ENCODE measurements at regions not wholly inside any gene's neighbourhood (a gene's known extent, or its start where the extent isn't known, plus 50 kb on each side); places are given as distances from the start of the nearest gene placed in this dataset.

- no peak overlapping the region for H3K27ac ChIP-seq (replicated peaks)
- peaks cover 4% of the 10 kb centered on the region for H3K27me3 ChIP-seq (ENCODE audit: insufficient read depth, poor library complexity, severe bottlenecking)
- no peak for TF ChIP-seq GABPA (IDR thresholded peaks at IDR 0.05; ENCODE audit: low read depth)
- H3K4me3 ChIP-seq (replicated peaks; ENCODE audit: insufficient read depth, low read length): no peak overlapping the region
- no peak for DNase-seq (ENCODE audit: low read depth in 1 of 2, low spot score in 1 of 2)
These were observed 167.1 kb upstream of the RAI14 start for GRCh38 chr5:34488984-34489383.

- H3K27me3 ChIP-seq (ENCODE audit: insufficient read depth, poor library complexity, severe bottlenecking): peaks cover 3% of the 10 kb centered on the region
- DNase-seq (ENCODE audit: low read depth in 1 of 2, low spot score in 1 of 2): no peak
- no peak for TF ChIP-seq POLR2AphosphoS5 (IDR thresholded peaks at IDR 0.05; ENCODE audit: low read depth)
- H3K27ac ChIP-seq (replicated peaks): no peak overlapping the region
- no peak overlapping the region for H3K4me3 ChIP-seq (replicated peaks; ENCODE audit: insufficient read depth, low read length)
These were observed 165.4 kb upstream of the RAI14 start for GRCh38 chr5:34490506-34491250.

- no peak for TF ChIP-seq CTCF (IDR thresholded peaks at IDR 0.05; ENCODE audit: insufficient read depth, low read length)
- no peak for TF ChIP-seq SPI1 (IDR thresholded peaks at IDR 0.05; ENCODE audit: borderline replicate concordance, low read depth)
- TF ChIP-seq REST (IDR thresholded peaks at IDR 0.05; ENCODE audit: insufficient replicate concordance, low read depth): no peak
- no peak for TF ChIP-seq GABPA (IDR thresholded peaks at IDR 0.05; ENCODE audit: low read depth)
- TF ChIP-seq POLR2AphosphoS5 (IDR thresholded peaks at IDR 0.05; ENCODE audit: low read depth): no peak
- Histone ChIP-seq H3K27ac (replicated peaks) (no peak overlapping the region), H3K27me3 (ENCODE audit: insufficient read depth, poor library complexity, severe bottlenecking) (no peaks in the 10 kb centered on the region), H3K4me3 (replicated peaks; ENCODE audit: insufficient read depth, low read length) (no peak overlapping the region)
- DNase-seq (ENCODE audit: low read depth in 1 of 2, low spot score in 1 of 2): no peak
These were observed 164.9 kb upstream of the RAI14 start for GRCh38 chr5:34491251-34491620.

GRCh38 chr5:34494111-34494755 is 161.9 kb upstream of the RAI14 start:
- no peaks in the 10 kb centered on the region for H3K27me3 ChIP-seq (ENCODE audit: insufficient read depth, poor library complexity, severe bottlenecking)
- no peak for DNase-seq (ENCODE audit: low read depth in 1 of 2, low spot score in 1 of 2)
- TF ChIP-seq REST (IDR thresholded peaks at IDR 0.05; ENCODE audit: insufficient replicate concordance, low read depth) (no peak), CTCF (IDR thresholded peaks at IDR 0.05; ENCODE audit: insufficient read depth, low read length) (no peak), GABPA (IDR thresholded peaks at IDR 0.05; ENCODE audit: low read depth) (no peak), POLR2AphosphoS5 (IDR thresholded peaks at IDR 0.05; ENCODE audit: low read depth) (no peak), SPI1 (IDR thresholded peaks at IDR 0.05; ENCODE audit: borderline replicate concordance, low read depth) (no peak)
- H3K27ac ChIP-seq (replicated peaks): no peak overlapping the region
- H3K4me3 ChIP-seq (replicated peaks; ENCODE audit: insufficient read depth, low read length): no peak overlapping the region

Measured in HL-60 (cell line).